Chondrocyte (in vitro differentiated cells): ENCODE measurements at regions not wholly inside any gene's neighbourhood (a gene's known extent, or its start where the extent isn't known, plus 50 kb on each side); places are given as distances from the start of the nearest gene placed in this dataset.
A peak's percentile ranks its signal among the peaks of the same experiment; 100 is the strongest.

ENCODE experiments used
- DNase-seq: peaks from one replicate; pipeline ENCODE4 v3.0.0; 2021; ENCODE audit warnings: mixed read lengths, low spot score
- H3K27ac Mint-ChIP-seq: one replicate; pipeline ENCODE4 v1.8.0; 2021; ENCODE audit warnings: mild to moderate bottlenecking, moderate library complexity, mixed read lengths; ENCODE audit not compliant: unreplicated experiment
- H3K27me3 Mint-ChIP-seq: 2 replicates; pipeline ENCODE4 v1.8.0; 2021; ENCODE audit warnings: low read depth, mixed read lengths
- H3K36me3 Mint-ChIP-seq: 2 replicates; pipeline ENCODE4 v1.8.0; 2021; ENCODE audit warnings: low read depth, mixed read lengths
- H3K4me1 Mint-ChIP-seq: 2 replicates; pipeline ENCODE4 v1.8.0; 2021; ENCODE audit warnings: low read depth, mild to moderate bottlenecking, mixed read lengths
- H3K4me3 Mint-ChIP-seq: one replicate; pipeline ENCODE4 v1.8.0; 2021; ENCODE audit warnings: mild to moderate bottlenecking, moderate library complexity, mixed read lengths; ENCODE audit not compliant: unreplicated experiment
- H3K9me3 Mint-ChIP-seq: 2 replicates; pipeline ENCODE4 v1.8.0; 2021; ENCODE audit warnings: low read depth, mixed read lengths
- CTCF ChIP-seq: fragments of 200-600 bp; sonication (generic); IDR thresholded peaks from 2 replicates; pipeline ENCODE4 v1.5.0; 2021; ENCODE audit warnings: antibody characterized with exemption, mild to moderate bottlenecking, moderate library complexity

GRCh38 chr1:38360807-38361206, 314.2 kb upstream of the POU3F1 start:
- H3K9me3 Mint-ChIP-seq = no peaks in the 10 kb centered on the region
- no peaks in the 10 kb centered on the region for H3K4me1 Mint-ChIP-seq
- DNase-seq = no peak
- TF ChIP-seq CTCF = peak; percentile 53
- no peak overlapping the region for H3K27ac Mint-ChIP-seq
- no peak overlapping the region for H3K4me3 Mint-ChIP-seq
- H3K27me3 Mint-ChIP-seq = peaks cover 10% of the 10 kb centered on the region
- no peaks in the 10 kb centered on the region for H3K36me3 Mint-ChIP-seq

- peaks cover 3% of the 10 kb centered on the region for H3K9me3 Mint-ChIP-seq
- H3K4me1 Mint-ChIP-seq = no peaks in the 10 kb centered on the region
- peaks cover 4% of the 10 kb centered on the region for H3K36me3 Mint-ChIP-seq
- TF ChIP-seq CTCF = no peak
- H3K4me3 Mint-ChIP-seq = no peak overlapping the region
- H3K27me3 Mint-ChIP-seq = peaks cover 6% of the 10 kb centered on the region
- no peak overlapping the region for H3K27ac Mint-ChIP-seq
- DNase-seq = no peak
These were observed 307.4 kb upstream of the POU3F1 start for GRCh38 chr1:38353956-38354355.

- peaks cover 6% of the 10 kb centered on the region for H3K27me3 Mint-ChIP-seq
- TF ChIP-seq CTCF = no peak
- no peak for DNase-seq
- H3K4me1 Mint-ChIP-seq = no peaks in the 10 kb centered on the region
- H3K36me3 Mint-ChIP-seq = peaks cover 4% of the 10 kb centered on the region
- H3K27ac Mint-ChIP-seq = no peak overlapping the region
- no peak overlapping the region for H3K4me3 Mint-ChIP-seq
- H3K9me3 Mint-ChIP-seq = peaks cover 9% of the 10 kb centered on the region
These were observed 306.3 kb upstream of the POU3F1 start for GRCh38 chr1:38352869-38353268.

GRCh38 chr1:38347446-38348175, 301.0 kb upstream of the POU3F1 start:
- no peaks in the 10 kb centered on the region for H3K27me3 Mint-ChIP-seq
- H3K36me3 Mint-ChIP-seq = peaks cover 8% of the 10 kb centered on the region
- H3K9me3 Mint-ChIP-seq = peaks cover 31% of the 10 kb centered on the region
- no peak overlapping the region for H3K27ac Mint-ChIP-seq
- TF ChIP-seq CTCF = no peak
- DNase-seq = no peak
- no peak overlapping the region for H3K4me3 Mint-ChIP-seq
- no peaks in the 10 kb centered on the region for H3K4me1 Mint-ChIP-seq

- DNase-seq = no peak
- no peak overlapping the region for H3K27ac Mint-ChIP-seq
- peaks cover 3% of the 10 kb centered on the region for H3K4me1 Mint-ChIP-seq
- peaks cover 28% of the 10 kb centered on the region for H3K9me3 Mint-ChIP-seq
- no peak overlapping the region for H3K4me3 Mint-ChIP-seq
- peaks cover 4% of the 10 kb centered on the region for H3K36me3 Mint-ChIP-seq
- no peak for TF ChIP-seq CTCF
- no peaks in the 10 kb centered on the region for H3K27me3 Mint-ChIP-seq
These were observed 298.1 kb upstream of the POU3F1 start for GRCh38 chr1:38344716-38345115.
